ENCODE measurements at regions not wholly inside any gene's neighbourhood (a gene's known extent, or its start where the extent isn't known, plus 50 kb on each side); places are given as distances from the start of the nearest gene placed in this dataset.
"Not testable (repeated sequence)": the region's sequence is repeated elsewhere in the genome, so short reads cannot be mapped to it uniquely, and the experiment has no call there.

DNA sequence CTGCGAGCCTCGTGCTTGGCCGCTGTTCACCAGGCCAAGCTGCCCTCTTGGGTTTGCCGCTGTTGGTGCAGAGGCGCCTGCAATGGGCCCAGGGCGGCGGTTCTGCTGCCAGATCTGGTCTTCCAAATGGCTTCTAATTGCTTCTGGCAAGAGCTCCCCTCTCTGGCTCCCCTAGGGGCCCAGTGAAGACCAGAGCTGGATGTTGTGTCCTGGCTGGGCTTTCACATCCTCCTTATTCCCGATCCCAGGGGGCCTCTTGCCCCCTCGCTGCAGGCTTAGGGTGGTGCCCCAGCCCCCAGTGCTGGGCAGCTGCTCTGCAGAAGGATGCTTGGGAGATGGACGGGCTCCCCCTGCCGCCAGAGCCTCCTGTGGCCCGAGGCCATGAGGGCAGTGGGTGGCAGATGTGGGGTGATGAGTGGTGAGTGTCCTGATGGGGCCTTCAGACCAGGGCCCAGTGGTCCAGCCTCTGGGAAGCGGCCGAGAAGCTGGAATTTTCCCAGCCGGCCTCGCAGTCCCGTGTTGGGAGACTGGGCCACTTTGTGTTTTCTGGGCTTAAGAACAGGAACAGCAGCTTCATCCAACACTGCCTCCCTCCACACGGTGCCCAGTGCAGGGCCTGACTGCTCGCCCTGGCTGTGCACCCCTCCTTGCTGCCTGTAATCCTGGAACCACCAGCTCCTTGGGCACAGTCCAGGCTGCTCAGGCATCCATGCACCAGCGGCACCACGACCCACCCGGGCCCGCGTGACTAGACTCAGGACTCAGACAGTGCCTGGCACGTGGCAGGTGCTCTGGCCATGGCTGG is 194.8 kb downstream of the LAT start:
- DNase-seq, result not testable (repeated sequence)

DNA sequence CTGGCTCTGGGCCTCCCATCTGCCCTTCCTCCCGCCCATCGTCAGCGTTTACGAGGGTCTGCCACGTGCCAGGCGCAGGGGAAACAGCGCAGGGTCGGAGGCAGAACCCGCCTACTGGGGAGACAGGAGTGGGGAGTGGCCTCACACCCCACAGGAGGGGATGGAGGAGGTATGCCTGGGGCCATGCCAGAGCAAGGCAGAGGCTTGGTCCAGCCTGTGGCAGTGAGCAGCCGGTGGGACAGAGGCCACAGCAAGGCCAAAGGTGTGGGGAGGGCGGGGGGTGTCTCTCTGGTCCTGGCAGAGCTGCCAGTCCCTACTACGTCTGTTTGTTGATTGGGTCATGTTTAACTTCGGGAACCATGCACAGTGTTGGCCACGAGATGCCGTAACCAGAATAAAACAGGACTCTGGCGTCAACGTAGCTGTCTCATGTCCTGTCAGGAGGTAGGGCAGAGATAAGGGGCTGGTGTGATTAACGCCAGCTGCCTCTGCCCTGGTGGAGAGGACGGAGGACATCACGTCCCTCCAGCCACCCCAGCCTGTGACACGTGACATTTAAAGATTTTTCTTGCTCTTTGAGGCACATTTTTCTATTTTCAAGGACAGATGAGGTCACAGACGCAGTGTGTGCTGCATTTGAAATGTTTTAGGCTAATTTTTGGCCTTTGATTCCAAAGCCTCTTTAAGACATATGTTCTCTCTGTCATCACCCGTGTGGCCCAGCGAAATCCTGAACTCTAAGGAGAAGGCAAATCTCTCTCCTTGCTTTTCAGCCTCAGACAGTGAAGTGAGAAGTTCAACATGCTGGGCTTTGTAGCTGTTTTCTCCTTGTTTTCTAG is 193.3 kb downstream of the LAT start:
- not testable (repeated sequence) for DNase-seq

- not testable (repeated sequence) for DNase-seq
These were observed 192.5 kb downstream of the LAT start for GRCh38 chr16:29177203-29177887.

DNA sequence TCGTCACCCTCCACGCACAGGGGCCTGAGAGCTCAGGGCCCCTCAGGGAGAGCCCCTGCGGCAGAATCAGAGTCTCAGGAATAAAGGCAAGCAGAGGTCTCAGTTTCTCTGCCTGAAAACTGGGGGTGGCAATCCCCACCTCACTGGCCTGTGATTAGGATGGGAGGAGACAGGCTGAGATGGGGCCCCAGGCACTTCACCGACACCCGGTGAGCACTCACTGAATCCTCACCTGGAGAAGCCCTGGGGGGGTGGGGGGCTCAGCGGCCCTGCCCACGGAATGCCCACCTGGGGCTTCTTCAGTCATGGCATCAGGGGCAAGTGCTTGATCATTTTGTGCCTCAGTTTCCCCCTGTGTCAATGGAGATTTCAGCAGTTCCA is 192.0 kb downstream of the LAT start:
- not testable (repeated sequence) for DNase-seq

DNA sequence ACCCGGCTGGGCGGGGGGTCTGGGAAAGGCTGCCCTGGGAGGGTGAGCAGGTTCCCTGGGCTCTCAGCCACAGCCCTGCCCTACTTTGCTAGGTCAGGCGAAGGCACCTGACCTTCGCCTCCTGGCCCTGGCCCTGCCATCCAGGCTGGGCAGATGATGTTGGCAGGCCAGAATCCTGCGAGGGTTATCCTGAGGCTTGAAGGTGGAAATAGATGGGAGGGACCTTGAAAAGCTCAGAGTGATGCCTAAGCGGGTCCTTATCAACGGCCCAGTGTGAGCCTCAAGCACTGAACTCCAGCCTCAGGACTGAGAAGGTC is 191.3 kb downstream of the LAT start:
- not testable (repeated sequence) for DNase-seq

GRCh38 chr16:29175411-29176153 is 190.7 kb downstream of the LAT start:
- DNase-seq, result not testable (repeated sequence)

DNA sequence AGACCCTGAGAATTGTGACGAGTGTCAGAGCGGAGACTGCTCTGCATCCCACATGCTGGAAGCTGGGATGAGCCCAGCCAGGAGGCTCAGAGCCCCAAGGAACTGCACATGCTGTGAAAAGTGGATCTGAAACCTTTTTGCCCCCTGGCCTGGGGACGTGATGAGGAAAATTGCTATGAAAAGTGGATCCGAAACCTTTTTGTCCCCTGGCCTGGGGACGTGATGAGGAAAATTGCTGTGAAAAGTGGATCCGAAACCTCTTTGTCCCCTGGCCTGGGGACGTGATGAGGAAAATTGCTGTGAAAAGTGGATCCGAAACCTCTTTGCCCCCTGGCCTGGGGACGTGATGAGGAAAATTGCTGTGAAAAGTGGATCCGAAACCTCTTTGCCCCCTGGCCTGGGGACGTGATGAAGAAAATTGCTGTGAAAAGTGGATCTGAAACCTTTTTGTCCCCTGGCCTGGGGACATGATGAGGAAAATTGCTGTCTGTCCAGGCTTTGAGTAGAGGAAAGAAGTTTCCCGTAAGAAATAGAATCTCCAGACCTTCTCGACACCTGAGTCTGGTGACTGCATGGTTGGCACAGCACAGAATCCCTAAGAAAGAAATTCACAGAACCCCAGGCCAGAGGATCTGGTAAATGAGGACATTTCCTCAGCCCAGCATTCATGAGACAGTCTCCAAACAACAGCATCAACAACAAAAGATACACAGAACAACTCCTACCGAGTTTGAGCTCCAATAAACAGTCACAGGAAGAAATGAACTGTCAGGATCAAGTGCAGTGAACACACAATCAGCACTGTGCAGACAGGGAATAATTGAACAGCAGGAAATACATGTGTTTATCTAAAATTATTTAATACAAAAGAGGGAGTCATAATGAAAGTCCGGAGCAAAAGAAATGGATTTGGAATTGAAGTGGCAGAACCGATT is 188.8 kb downstream of the LAT start:
- not testable (repeated sequence) for DNase-seq

DNA sequence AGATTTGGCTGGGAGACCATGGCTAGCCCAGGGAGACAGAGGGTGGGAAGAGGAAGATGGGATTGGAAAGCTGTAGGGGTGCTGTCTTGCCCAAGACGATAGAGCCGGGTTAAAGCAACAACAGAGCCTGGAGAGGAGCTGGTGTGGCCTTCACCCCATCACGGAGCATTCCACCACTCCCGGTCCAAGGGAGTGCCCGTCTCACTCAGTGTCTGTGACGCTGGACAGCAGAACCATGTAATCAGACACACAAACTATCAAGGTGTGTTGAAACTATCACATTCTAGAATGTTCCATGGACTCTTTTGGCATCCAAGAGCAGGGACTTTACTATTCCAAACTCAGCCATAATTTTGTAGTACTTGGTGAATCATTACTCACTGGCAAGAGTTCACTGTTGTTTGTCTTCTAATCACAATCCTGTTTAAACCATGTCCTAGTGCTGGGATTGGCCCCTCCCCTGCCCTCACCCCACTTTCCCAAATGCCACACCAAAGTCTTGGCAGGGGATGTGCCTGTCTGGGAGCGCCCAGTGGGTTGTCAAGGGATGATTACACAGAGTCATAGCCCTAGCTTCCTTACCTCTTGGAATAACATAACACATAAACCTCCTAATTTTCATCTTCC is 187.4 kb downstream of the LAT start:
- DNase-seq, result not testable (repeated sequence)

- not testable (repeated sequence) for DNase-seq
These were observed 186.4 kb downstream of the LAT start for GRCh38 chr16:29171296-29171695.

DNA sequence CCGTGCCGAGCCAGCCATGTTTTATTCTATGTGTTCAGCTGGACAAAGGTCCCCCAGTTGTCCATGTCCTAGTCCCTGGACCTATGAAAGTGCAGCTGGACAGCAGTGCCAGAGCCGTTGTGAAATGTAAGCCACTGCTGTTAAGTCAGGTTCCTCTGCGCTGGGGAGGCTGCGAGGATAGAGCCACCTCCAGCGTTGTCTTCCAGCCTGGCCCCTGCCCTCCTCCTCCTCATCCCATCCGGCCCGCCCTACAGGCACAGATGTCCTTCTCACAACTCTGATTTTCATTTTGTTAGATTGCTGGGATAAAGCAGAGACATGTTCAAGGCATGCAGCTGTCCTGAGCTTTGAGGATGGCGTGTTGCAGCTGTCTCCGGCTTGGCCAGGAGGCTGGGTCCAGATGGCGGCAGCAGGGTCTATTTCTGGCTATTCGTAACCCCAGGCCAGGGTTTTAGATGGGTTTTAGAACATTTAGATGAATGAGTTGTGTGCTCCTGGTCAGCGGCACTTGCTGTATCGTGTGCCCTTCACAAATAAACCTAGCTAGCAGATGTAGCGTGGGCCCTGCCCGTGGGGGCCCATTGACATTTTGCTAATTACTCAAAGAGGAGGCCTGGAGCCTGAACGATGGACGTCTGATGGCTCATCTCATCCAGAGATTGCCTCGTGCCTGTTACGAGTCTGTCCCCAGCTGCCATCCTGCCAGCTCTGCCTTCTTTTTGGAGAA is 185.7 kb downstream of the LAT start:
- not testable (repeated sequence) for DNase-seq

DNA sequence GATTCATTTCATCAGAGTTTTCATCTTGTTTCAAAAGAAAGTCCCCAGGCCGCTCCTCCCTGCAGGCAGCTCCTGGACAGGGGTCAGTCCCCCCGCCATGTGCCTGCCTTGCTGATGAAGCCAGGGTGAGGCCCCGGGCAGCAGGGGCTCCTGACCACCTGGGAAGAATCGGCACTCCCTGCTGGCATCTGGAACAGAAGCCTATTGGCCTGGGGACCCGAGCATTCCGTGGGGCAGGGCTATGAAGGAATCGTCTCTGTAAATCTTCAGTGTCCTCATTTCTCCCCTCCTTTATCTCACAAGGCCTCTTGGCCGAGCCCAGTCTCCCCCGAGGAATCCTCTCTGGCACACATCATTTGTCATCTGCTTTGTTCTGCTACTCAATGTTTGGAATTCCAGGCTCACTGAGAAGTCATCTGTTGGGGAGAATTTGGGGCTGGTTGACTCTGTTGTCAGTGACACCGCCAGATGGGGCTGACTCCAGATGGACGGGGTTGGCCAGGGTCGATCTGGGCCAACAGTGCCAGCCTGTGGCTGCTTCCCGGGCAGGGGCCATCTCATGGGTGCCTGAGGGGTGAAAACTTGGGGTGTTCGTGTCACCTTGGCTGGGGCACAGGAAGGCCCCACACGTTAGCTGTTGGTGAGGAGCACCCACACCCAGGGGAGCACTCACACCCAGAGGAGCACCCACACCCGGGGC is 184.6 kb downstream of the LAT start:
- not testable (repeated sequence) for DNase-seq

DNA sequence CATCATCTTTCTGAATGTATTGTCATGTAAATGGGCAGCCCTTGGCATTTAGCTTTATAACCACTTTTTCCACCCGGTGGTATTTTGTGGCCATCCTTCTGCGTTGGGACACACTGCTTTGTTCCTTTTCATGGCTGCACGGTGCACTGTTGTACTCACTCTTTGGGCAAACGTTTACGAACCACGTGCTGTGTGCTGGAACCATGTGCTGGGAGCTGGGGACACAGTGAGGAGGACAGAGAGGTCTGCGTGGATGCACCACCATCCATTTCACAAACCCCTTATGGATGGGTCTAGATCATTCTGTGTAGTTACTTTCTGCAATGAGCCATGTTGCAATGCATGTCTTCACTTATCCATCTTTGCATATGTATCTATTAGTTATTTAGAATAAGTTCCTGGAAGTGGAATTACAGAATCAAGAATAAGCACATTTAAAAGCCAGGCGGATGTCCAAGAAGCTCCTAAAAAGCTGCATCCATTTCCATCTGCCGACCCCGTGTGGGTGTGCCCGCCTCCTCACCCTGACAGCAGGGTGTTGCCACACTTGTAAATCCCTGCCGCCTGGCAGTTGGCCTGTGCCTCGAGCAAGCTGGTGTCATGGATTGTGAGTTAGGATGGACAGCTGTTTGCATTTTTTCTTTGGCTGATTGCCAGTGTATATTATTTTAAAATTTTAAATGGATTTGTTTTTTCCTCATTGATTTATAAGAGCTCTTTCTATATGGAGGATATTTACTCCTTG is 183.8 kb downstream of the LAT start:
- not testable (repeated sequence) for DNase-seq

DNA sequence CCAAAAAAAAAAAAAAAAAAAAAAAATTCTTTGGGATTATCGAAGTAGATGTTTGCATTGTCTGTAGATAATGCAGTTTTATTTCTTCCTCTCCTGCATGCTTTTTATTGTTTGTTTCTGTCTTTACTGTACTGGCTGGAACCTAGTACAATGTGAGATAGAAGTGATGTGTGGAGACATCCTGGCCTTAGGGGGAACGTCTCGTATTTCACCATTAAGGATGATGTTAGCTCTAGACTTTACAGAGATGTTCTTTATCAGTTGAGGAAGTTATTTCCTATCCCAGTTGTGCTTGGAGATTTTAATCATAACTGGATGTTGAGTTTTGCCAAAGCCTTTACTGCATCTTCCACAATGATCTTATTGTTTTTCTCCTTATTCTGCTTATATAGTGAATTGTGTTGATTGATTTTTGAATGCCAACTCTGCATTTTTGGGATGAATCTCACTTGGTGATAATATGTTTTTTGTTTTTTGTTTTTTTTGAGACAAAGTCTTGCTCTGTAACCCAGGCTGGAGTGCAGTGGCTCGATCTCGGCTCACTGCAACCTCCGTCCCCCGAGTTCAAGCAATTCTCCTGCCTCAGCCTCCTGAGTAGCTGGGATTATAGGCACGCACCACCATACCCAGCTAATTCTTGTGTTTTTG is 179.7 kb downstream of the LAT start:
- not testable (repeated sequence) for DNase-seq

- DNase-seq, result not testable (repeated sequence)
These were observed 175.3 kb downstream of the LAT start for GRCh38 chr16:29160171-29160570.

DNA sequence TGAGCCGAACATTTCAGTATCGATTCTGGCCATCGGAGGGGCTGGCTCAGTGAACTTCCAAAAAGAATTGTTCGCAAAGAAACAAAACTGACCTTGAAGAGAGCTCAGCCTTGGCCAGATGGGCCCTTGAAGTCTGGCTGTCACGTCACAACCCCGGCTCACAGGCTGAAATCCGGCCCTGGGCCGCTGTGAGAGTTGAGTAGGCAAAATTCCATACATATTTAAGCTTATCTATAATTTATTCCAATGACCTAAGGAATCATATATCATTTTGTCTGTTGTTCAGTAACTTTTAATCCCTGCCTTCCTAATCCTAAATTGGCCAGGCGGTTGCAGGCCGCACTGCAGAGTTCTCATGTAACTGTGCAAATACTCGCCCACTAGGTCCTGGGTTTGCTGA is 174.8 kb downstream of the LAT start:
- DNase-seq, result not testable (repeated sequence)

- no peak for DNase-seq
These were observed 173.9 kb downstream of the LAT start for GRCh38 chr16:29158785-29159184.

DNA sequence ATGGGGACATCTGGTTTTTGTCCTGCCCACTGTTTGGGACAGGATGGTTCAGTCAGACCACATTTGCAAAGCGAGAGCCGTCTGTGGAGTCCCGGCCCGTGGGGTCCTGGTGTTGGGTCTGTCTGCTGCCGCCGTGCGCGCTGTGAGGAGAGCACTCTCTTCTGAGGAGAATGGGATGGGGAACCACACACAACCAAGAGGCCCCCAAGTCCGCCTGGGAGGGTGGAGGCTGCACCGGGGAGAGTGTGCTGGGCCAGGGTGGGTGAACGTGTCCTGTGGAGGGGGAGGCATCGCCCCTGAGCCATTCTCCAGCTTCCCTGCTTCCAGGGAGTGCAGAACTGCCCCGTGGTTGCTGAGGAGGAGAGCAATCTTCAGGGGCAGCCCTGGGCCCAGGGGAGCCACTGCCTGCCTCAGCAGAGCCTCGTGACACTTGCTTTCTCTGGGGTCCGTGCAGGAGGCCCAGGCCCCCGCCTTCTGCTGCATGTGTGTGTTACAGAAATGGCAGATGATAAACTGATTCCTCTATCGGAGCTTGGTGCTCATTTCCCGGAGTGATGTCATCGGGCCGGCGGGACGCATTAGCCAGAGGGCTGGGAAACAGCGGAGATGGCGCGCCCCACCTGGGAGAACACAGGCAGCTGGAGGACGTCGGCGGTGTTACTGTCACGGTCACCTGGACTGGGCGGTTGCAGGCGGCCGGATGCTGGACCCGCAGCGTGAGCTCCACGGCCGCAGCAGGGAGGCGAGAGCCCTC is 173.4 kb downstream of the LAT start:
- not testable (repeated sequence) for DNase-seq

All from activated CD4-positive, CD25-positive, alpha-beta regulatory T cell treated with anti-CD3 and anti-CD28 coated beads, Interleukin-2, amount 50 U/mL, for 72 hours (primary cell).